GM19324 (cell line): ENCODE measurements at regions not wholly inside any gene's neighbourhood (a gene's known extent, or its start where the extent isn't known, plus 50 kb on each side); places are given as distances from the start of the nearest gene placed in this dataset.
"Not testable (repeated sequence)": the region's sequence is repeated elsewhere in the genome, so short reads cannot be mapped to it uniquely, and the experiment has no call there.

Experiments used
- ATAC-seq: cut with Tn5 transposase; IDR thresholded peaks from one replicate; pipeline ENCODE4 v1.9.1; 2021; ENCODE audit warnings: mild to moderate bottlenecking, moderate library complexity; ENCODE audit not compliant: unreplicated experiment, low FRiP score

- ATAC-seq: no peak
Observed at GRCh38 chr7:114183311-114184088, 231.1 kb upstream of the FOXP2 start.

GRCh38 chr7:114182837-114183236 lies 231.8 kb upstream of the FOXP2 start:
- ATAC-seq: no peak

GRCh38 chr7:114181280-114181679 lies 233.3 kb upstream of the FOXP2 start:
- ATAC-seq: no peak

GRCh38 chr7:114180556-114181266 lies 233.9 kb upstream of the FOXP2 start:
- no peak for ATAC-seq

GRCh38 chr7:114175125-114175524 lies 239.5 kb upstream of the FOXP2 start:
- ATAC-seq: no peak

GRCh38 chr7:114173170-114173890 lies 241.3 kb upstream of the FOXP2 start:
- ATAC-seq: no peak

GRCh38 chr7:114169389-114169788 lies 245.2 kb upstream of the FOXP2 start:
- ATAC-seq: not testable (repeated sequence)

GRCh38 chr7:114160925-114161324 lies 242.1 kb upstream of the PPP1R3A start:
- no peak for ATAC-seq

- ATAC-seq: no peak
Observed at GRCh38 chr7:114158854-114159253, 240.0 kb upstream of the PPP1R3A start.

GRCh38 chr7:114158275-114158674 lies 239.5 kb upstream of the PPP1R3A start:
- ATAC-seq: no peak

GRCh38 chr7:114156178-114156577 lies 237.4 kb upstream of the PPP1R3A start:
- no peak for ATAC-seq

- no peak for ATAC-seq
Observed at GRCh38 chr7:114155116-114156110, 236.6 kb upstream of the PPP1R3A start.

- no peak for ATAC-seq
Observed at GRCh38 chr7:114153700-114154099, 234.9 kb upstream of the PPP1R3A start.

GRCh38 chr7:114152314-114152938 lies 233.6 kb upstream of the PPP1R3A start:
- no peak for ATAC-seq

- no peak for ATAC-seq
Observed at GRCh38 chr7:114151777-114152176, 233.0 kb upstream of the PPP1R3A start.

- no peak for ATAC-seq
Observed at GRCh38 chr7:114150689-114151088, 231.9 kb upstream of the PPP1R3A start.

- no peak for ATAC-seq
Observed at GRCh38 chr7:114148779-114149178, 230.0 kb upstream of the PPP1R3A start.

GRCh38 chr7:114141415-114141814 lies 222.6 kb upstream of the PPP1R3A start:
- no peak for ATAC-seq

- ATAC-seq: no peak
Observed at GRCh38 chr7:114140561-114140960, 221.8 kb upstream of the PPP1R3A start.

GRCh38 chr7:114139690-114140089 lies 220.9 kb upstream of the PPP1R3A start:
- ATAC-seq: not testable (repeated sequence)
